WTC11 (cell line): ENCODE measurements at regions not wholly inside any gene's neighbourhood (a gene's known extent, or its start where the extent isn't known, plus 50 kb on each side); places are given as distances from the start of the nearest gene placed in this dataset.

Source experiments
- ATAC-seq: fragments of 200-7000 bp; cut with Tn5 transposase; 2 replicates; pipeline ENCODE4 v1.10.0; 2021; ENCODE audit warnings: mild to moderate bottlenecking, moderate library complexity
- CTCF ChIA-PET: fragments of 300-600 bp; sonication (Branson Sonifier 250); formaldehyde crosslinking; loops from one replicate; lab custom pipeline; 2021; ENCODE audit warnings: antibody characterized with exemption; lab: Charles Lee
- POLR2A ChIA-PET: fragments of 350-600 bp; sonication (Branson Sonifier 250); formaldehyde crosslinking; loops from one replicate; lab custom pipeline; 2021; ENCODE audit warnings: antibody characterized with exemption; lab: Charles Lee
- DNase-seq: peaks from one replicate; pipeline ENCODE4 v3.0.0; 2021; ENCODE audit warnings: low spot score
- H3K27ac Mint-ChIP-seq: 2 replicates; pipeline ENCODE4 v1.8.0; 2021; ENCODE audit warnings: mixed read lengths
- H3K27me3 Mint-ChIP-seq: 2 replicates; pipeline ENCODE4 v1.8.0; 2021; ENCODE audit warnings: low read depth, mild to moderate bottlenecking, moderate library complexity, mixed read lengths
- H3K36me3 Mint-ChIP-seq: 2 replicates; pipeline ENCODE4 v1.8.0; 2021; ENCODE audit warnings: mixed read lengths
- H3K4me1 Mint-ChIP-seq: 2 replicates; pipeline ENCODE4 v1.8.0; 2022; ENCODE audit warnings: mixed read lengths
- H3K4me3 Mint-ChIP-seq: 2 replicates; pipeline ENCODE4 v1.8.0; 2021; ENCODE audit warnings: mild to moderate bottlenecking, moderate library complexity, mixed read lengths
- H3K9me3 Mint-ChIP-seq: 2 replicates; pipeline ENCODE4 v1.8.0; 2021; ENCODE audit warnings: mixed read lengths
- ATF1 ChIP-seq: sonication (generic); formaldehyde crosslinking; IDR thresholded peaks from 2 replicates; pipeline ENCODE4 v1.8.1; 2023; ENCODE audit warnings: mild to moderate bottlenecking, moderate library complexity, missing genetic modification reagents
- CBFB ChIP-seq: sonication (generic); formaldehyde crosslinking; IDR thresholded peaks from 2 replicates; pipeline ENCODE4 v1.8.1; 2022; ENCODE audit warnings: mild to moderate bottlenecking, low read depth, missing genetic modification reagents
- ELF4 ChIP-seq: sonication (generic); formaldehyde crosslinking; IDR thresholded peaks from 2 replicates; pipeline ENCODE4 v1.8.1; 2022; ENCODE audit warnings: low read depth, mild to moderate bottlenecking, moderate library complexity, missing genetic modification reagents
- EMX1 ChIP-seq: fragments of 250-450 bp; sonication (Bioruptor Pico); IDR thresholded peaks from 2 replicates; pipeline ENCODE4 v1.8.0; 2021; ENCODE audit warnings: mild to moderate bottlenecking
- FOXJ3 ChIP-seq: sonication (generic); formaldehyde crosslinking; IDR thresholded peaks from 2 replicates; pipeline ENCODE4 v1.9.0; 2021; ENCODE audit warnings: missing genetic modification reagents, mild to moderate bottlenecking, borderline replicate concordance
- JUN ChIP-seq: sonication (generic); formaldehyde crosslinking; IDR thresholded peaks from 2 replicates; pipeline ENCODE4 v1.8.0; 2023; ENCODE audit warnings: mild to moderate bottlenecking, missing genetic modification reagents
- SP1 ChIP-seq: sonication (generic); formaldehyde crosslinking; conservative IDR thresholded peaks from 2 replicates; pipeline ENCODE4 v1.8.1; 2022; ENCODE audit warnings: missing genetic modification reagents
- ZNF121 ChIP-seq: sonication (generic); formaldehyde crosslinking; IDR thresholded peaks from 2 replicates; pipeline ENCODE4 v1.8.0; 2023; ENCODE audit warnings: missing genetic modification reagents
- ZNF263 ChIP-seq: sonication (generic); formaldehyde crosslinking; IDR thresholded peaks from 2 replicates; pipeline ENCODE4 v1.8.1; 2022; ENCODE audit warnings: low read depth, mild to moderate bottlenecking, moderate library complexity, missing genetic modification reagents
- ZNF423 ChIP-seq: fragments of 250-450 bp; sonication (Bioruptor Pico); IDR thresholded peaks from 2 replicates; pipeline ENCODE4 v2.1.2; 2022; ENCODE audit warnings: mild to moderate bottlenecking, moderate library complexity
- ZNF532 ChIP-seq: fragments of 250-450 bp; sonication (Bioruptor Pico); IDR thresholded peaks from 2 replicates; pipeline ENCODE4 v1.9.0; 2021; ENCODE audit warnings: mild to moderate bottlenecking, borderline replicate concordance
- TF ChIP-seq, protein P1 (sequence below): sonication (generic); formaldehyde crosslinking; IDR thresholded peaks from 2 replicates; pipeline ENCODE4 v1.8.0; 2023; ENCODE audit warnings: mild to moderate bottlenecking, missing genetic modification reagents
- TF ChIP-seq, protein P2 (sequence below): sonication (generic); formaldehyde crosslinking; IDR thresholded peaks from 2 replicates; pipeline ENCODE4 v1.8.1; 2022; ENCODE audit warnings: low read depth, mild to moderate bottlenecking, moderate library complexity, missing genetic modification reagents, borderline replicate concordance
- TF ChIP-seq, protein P3 (sequence below): fragments of 250-450 bp; sonication (Bioruptor Pico); IDR thresholded peaks from 2 replicates; pipeline ENCODE4 v1.9.0; 2021; ENCODE audit warnings: mild to moderate bottlenecking
- TF ChIP-seq, protein P4 (sequence below): sonication (generic); formaldehyde crosslinking; IDR thresholded peaks from 2 replicates; pipeline ENCODE4 v1.8.1; 2023; ENCODE audit warnings: mild to moderate bottlenecking, missing genetic modification reagents, borderline replicate concordance

DNA sequence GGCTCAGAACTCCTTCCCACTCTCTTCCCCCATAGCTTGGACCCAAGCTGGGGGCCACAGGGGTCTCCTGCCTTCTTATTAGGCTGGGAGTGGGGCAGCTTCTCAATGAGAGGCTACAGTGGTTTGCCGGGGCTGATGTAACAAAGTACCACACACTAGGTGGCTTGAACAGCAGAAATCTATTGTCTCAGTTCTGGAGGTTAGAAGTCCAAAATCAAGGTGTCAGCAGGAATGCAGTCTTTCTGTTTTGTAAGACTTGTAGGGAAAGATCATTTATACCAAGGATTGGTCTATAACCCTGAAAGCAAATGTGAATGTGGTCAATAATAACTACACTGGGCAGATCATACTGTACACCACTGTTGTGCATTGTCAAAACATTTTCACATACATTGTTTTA, 124.5 kb upstream of the ARHGAP5 start:
- H3K4me1 Mint-ChIP-seq: peaks cover 25% of the 10 kb centered on the region
- peaks cover 11% of the 10 kb centered on the region for H3K36me3 Mint-ChIP-seq
- DNase-seq (no peak), ATAC-seq (no peak)
- H3K4me3 Mint-ChIP-seq: no peak overlapping the region
- no peak overlapping the region for H3K27ac Mint-ChIP-seq
- ChIA-PET CTCF (interaction anchor here (2.2 to 2.5 kb wide), 2 partner anchors 25 to 302 kb away, joined by 7 to 14 read pairs; no protein-coding TSS in a partner anchor), POLR2A (no interaction called here)
- H3K9me3 Mint-ChIP-seq: peaks cover 15% of the 10 kb centered on the region
- TF ChIP-seq, protein P1, sequence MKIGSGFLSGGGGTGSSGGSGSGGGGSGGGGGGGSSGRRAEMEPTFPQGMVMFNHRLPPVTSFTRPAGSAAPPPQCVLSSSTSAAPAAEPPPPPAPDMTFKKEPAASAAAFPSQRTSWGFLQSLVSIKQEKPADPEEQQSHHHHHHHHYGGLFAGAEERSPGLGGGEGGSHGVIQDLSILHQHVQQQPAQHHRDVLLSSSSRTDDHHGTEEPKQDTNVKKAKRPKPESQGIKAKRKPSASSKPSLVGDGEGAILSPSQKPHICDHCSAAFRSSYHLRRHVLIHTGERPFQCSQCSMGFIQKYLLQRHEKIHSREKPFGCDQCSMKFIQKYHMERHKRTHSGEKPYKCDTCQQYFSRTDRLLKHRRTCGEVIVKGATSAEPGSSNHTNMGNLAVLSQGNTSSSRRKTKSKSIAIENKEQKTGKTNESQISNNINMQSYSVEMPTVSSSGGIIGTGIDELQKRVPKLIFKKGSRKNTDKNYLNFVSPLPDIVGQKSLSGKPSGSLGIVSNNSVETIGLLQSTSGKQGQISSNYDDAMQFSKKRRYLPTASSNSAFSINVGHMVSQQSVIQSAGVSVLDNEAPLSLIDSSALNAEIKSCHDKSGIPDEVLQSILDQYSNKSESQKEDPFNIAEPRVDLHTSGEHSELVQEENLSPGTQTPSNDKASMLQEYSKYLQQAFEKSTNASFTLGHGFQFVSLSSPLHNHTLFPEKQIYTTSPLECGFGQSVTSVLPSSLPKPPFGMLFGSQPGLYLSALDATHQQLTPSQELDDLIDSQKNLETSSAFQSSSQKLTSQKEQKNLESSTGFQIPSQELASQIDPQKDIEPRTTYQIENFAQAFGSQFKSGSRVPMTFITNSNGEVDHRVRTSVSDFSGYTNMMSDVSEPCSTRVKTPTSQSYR: no peak
- TF ChIP-seq, protein P2, sequence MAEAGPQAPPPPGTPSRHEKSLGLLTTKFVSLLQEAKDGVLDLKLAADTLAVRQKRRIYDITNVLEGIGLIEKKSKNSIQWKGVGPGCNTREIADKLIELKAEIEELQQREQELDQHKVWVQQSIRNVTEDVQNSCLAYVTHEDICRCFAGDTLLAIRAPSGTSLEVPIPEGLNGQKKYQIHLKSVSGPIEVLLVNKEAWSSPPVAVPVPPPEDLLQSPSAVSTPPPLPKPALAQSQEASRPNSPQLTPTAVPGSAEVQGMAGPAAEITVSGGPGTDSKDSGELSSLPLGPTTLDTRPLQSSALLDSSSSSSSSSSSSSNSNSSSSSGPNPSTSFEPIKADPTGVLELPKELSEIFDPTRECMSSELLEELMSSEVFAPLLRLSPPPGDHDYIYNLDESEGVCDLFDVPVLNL: no peak
- TF ChIP-seq FOXJ3 (CRISPR knock-in tag) (no peak), SP1 (CRISPR knock-in tag) (no peak), JUN (no peak), ATF1 (CRISPR knock-in tag) (no peak), ZNF121 (no peak), ZNF263 (CRISPR knock-in tag) (no peak), EMX1 (CRISPR knock-in tag) (no peak), ELF4 (no peak), ZNF423 (CRISPR knock-in tag) (no peak), ZNF532 (CRISPR knock-in tag) (no peak), CBFB (CRISPR knock-in tag) (no peak)
- TF ChIP-seq, protein P3, sequence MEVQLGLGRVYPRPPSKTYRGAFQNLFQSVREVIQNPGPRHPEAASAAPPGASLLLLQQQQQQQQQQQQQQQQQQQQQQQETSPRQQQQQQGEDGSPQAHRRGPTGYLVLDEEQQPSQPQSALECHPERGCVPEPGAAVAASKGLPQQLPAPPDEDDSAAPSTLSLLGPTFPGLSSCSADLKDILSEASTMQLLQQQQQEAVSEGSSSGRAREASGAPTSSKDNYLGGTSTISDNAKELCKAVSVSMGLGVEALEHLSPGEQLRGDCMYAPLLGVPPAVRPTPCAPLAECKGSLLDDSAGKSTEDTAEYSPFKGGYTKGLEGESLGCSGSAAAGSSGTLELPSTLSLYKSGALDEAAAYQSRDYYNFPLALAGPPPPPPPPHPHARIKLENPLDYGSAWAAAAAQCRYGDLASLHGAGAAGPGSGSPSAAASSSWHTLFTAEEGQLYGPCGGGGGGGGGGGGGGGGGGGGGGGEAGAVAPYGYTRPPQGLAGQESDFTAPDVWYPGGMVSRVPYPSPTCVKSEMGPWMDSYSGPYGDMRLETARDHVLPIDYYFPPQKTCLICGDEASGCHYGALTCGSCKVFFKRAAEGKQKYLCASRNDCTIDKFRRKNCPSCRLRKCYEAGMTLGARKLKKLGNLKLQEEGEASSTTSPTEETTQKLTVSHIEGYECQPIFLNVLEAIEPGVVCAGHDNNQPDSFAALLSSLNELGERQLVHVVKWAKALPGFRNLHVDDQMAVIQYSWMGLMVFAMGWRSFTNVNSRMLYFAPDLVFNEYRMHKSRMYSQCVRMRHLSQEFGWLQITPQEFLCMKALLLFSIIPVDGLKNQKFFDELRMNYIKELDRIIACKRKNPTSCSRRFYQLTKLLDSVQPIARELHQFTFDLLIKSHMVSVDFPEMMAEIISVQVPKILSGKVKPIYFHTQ: no peak
- TF ChIP-seq, protein P4, sequence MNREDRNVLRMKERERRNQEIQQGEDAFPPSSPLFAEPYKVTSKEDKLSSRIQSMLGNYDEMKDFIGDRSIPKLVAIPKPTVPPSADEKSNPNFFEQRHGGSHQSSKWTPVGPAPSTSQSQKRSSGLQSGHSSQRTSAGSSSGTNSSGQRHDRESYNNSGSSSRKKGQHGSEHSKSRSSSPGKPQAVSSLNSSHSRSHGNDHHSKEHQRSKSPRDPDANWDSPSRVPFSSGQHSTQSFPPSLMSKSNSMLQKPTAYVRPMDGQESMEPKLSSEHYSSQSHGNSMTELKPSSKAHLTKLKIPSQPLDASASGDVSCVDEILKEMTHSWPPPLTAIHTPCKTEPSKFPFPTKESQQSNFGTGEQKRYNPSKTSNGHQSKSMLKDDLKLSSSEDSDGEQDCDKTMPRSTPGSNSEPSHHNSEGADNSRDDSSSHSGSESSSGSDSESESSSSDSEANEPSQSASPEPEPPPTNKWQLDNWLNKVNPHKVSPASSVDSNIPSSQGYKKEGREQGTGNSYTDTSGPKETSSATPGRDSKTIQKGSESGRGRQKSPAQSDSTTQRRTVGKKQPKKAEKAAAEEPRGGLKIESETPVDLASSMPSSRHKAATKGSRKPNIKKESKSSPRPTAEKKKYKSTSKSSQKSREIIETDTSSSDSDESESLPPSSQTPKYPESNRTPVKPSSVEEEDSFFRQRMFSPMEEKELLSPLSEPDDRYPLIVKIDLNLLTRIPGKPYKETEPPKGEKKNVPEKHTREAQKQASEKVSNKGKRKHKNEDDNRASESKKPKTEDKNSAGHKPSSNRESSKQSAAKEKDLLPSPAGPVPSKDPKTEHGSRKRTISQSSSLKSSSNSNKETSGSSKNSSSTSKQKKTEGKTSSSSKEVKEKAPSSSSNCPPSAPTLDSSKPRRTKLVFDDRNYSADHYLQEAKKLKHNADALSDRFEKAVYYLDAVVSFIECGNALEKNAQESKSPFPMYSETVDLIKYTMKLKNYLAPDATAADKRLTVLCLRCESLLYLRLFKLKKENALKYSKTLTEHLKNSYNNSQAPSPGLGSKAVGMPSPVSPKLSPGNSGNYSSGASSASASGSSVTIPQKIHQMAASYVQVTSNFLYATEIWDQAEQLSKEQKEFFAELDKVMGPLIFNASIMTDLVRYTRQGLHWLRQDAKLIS (CRISPR knock-in tag): no peak
- H3K27me3 Mint-ChIP-seq: no peaks in the 10 kb centered on the region; the same call in 1 of the 2 replicates
